Inflammatory macrophage treated with lipopolysaccharide for 1 hour (primary cell): ENCODE measurements at regions not wholly inside any gene's neighbourhood (a gene's known extent, or its start where the extent isn't known, plus 50 kb on each side); places are given as distances from the start of the nearest gene placed in this dataset.
"Not testable (repeated sequence)": the region's sequence is repeated elsewhere in the genome, so short reads cannot be mapped to it uniquely, and the experiment has no call there.

ENCODE experiments used
- DNase-seq, 2 donors: peaks; one replicate each; pipeline ENCODE4 v3.0.0-alpha.2; 2020 to 2022

DNA sequence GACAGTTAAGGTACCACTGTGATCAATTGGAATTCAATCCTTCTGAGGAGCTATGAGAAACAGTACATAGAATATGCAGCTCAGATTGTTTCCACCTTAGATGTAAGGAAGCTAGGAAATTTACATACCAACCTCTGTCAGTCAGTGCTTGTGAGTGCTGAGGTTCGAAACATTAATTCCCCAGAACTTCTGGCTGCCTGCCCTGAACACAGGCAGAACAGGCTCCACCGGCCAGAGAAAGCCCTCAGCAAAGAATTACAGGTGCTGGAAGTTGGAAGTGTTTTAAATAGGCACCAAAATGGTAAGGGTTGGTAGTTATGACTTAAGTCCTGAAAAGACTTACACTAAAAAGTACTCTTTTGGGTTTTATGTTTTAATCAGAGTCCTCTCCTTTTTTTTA lies 651.8 kb downstream of the C4orf33 start:
- no peak for DNase-seq

DNA sequence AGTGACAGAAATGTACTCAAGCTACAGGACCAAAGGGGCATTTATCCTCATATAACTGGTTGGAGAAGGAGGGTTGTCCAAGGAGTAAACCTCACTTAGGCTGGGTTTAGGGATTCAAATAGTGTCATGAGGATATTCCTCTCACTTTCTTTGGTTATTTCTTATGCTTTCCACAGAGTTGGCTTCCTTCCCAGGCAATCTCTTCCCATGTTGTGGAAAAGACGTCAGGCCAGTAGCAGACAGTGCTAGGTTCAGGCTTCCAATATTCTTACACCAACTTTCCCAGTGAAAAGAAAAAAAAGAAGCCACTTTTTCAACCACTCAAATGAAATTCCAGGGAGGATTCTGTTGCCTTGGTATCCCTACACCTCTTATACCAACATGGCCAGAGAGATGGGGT lies 653.0 kb downstream of the C4orf33 start:
- no peak for DNase-seq

DNA sequence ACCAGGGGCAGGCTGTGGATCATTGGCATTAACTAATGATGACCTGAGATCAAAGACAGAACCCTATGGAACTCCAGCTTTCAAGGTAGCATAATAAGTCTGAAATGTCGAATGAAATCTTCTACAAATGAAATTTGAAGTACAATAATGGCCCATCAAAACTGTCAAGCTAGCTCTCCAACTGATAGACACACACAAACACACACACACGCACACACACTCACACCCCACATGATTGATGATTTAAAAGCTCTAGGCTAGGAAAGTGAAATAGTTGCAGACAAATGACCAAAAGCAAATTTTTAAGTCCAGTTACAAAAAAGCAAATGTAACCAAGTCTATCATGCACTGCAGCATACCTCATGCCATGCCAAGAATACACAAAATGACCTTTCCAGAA lies 655.7 kb downstream of the C4orf33 start:
- no peak for DNase-seq

DNA sequence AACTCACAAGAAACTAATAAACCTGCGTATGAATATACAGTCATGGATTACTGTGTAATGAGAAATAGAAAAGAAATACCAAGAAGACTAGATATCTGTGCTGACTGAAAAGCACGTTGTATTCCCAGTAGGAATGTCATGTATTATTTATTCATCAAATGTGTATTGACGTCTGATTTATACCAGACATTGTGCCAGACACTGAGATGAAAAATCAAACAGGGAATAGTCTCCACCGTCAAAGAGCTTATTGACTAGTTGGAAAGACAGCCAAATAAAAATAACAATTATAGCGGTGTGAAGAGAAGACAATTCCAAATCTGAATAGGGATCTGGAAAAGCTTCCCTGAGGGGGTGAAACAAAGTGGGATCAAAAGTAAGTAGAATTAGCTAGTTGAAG lies 687.6 kb downstream of the C4orf33 start:
- no peak for DNase-seq

DNA sequence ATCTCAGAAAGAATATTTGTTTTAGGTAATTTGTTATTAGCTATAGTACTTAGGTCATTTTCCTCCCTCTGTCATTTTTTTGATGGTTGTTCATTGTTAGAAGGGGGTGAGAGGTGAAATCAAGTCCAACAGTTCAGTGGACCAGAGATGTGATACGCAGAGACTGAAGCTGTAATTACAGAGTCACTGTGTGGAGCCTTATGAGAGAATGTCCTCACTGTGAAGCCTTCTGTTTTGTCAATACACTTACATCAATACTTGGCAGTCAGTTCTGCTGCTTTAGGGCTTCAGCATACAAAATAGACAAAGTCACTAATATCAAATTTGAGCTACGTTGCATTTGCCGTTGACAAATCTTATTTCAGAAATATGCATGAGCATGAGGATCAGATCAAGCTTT lies 692.5 kb downstream of the C4orf33 start:
- no peak for DNase-seq

DNA sequence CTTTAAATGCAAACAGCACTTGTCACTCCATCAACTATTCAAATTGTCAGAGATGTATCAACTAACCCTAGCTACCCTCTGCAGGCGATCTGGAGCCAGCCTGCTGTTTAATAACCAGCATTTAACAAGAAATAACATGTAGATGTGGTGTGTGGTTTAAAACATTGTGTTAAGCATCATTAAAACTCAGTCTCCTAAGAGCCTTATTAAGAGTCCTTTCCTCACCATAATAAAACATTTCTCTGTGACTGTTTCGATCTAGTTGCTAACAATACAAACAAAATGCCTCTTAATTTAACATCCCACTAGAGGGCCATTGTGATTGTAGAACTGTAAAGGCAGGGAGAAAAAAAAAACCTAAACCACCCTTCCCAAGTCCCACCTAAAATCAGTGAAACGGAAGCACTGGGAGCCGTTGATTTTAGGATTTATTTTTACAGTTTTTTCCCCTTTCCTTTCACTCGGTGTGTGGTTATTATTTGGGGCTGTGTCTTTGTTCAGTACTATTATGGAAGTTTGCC lies 708.6 kb downstream of the C4orf33 start:
- no peak for DNase-seq

DNA sequence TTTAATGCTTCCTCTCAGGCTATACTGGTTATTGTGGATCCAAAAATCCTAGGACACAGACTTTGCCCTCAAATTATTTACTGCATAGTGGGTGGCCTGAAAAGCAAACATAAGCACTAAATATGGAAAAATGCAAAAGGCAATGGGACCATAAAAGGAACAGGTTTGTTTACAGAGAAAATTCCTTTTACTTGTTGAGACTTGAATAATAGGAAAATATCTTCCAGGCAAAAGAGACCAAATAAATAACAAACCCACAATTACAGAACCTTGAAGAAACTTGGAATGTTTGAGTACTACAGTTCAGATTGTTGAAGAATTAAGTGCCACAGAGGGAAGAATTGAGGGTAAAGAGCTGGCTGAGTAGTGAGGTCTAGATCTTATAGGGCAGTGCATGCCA lies 711.0 kb downstream of the C4orf33 start:
- no peak for DNase-seq

DNA sequence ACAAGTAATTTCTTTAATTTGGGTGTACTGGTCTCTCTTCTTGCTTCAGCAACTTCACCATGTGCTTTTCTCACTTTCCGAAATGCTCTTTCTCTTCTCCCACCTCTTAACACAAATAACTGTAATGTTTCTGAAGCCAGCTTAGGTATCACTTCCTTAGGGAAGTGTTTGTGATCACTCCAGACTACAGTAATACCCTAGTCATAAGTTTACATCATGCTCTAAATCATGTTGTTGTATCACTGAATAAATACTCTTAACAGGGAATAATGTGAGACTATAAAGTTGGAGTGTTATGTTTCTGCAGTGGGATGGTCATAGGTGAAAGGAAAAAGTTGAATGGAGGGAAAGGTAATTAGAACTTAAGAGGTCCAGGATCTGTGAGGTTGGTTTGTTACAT lies 712.3 kb downstream of the C4orf33 start:
- no peak for DNase-seq

DNA sequence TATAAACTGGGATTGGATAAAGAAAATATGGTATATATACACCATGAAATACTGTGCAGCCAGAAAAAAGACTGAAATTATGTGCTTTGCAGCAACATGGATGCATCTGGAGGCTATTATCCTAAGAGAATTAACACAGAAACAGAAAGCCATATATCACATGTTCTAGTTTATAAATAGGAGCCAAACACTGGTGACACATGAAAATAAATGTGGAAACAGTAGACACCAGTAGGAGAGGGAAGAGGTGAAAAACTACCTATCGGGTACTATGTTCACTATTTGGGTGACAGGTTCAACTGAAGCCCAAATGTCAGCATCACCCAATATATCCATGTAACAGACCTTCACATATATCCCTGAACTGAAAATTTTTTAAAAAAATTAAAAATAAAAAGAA lies 725.1 kb downstream of the C4orf33 start:
- DNase-seq, result no peak

DNA sequence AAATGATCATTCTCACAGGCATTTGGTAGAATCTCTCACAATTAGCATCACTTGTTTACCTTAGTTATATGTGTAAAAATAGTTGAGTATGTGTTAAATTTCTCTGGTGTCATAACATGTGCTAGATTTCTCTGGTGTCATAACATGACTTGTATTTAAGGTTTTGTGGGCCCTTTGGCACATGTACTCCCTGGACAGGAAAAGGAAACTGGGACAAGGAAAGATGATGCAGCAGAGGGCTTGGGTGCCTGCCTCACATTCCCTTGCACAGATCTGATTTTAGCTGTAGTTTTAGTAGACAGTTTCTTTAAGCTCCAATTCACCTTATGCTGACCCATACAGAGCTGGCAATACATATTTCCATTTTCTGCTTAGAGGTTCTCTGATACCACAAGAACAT lies 726.0 kb downstream of the C4orf33 start:
- DNase-seq, result no peak

DNA sequence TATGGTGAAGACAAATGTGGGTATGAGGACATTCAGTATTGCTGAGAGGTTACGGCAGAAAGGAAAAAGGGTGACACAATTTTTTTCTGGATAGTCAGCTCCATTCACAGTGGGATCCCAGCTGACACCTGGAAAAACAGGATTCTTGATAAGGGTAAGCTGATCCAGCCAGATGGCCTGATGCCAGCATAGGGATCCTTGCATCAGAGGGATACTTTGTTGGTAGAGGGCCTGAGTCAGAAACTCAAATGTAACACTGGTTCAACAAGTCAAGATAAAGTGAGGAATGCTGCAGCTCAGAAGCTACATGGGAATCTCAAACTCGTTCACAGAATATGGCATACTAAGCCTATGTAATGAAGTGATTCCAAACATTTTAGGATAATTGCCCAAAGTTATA lies 726.7 kb downstream of the C4orf33 start:
- DNase-seq, result no peak

DNA sequence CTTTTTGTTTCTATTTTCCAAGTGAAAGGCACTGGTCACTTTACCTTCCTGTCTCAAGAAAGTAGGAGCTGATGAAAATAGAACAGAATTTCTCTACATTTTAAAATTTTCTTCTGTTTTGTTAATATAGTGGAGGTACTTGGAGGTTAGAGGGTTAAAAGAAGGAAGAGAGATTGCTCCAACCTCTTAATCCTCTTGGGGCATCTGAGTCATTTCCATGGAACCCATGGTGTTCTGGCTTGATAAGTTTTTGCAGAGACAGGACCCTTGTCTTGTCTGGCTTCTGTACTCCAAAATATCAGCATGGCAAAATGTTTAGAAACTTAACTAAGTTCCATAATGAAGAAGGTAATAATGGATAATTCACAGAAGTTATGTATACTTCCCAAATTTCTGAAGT lies 727.2 kb downstream of the C4orf33 start:
- no peak for DNase-seq

DNA sequence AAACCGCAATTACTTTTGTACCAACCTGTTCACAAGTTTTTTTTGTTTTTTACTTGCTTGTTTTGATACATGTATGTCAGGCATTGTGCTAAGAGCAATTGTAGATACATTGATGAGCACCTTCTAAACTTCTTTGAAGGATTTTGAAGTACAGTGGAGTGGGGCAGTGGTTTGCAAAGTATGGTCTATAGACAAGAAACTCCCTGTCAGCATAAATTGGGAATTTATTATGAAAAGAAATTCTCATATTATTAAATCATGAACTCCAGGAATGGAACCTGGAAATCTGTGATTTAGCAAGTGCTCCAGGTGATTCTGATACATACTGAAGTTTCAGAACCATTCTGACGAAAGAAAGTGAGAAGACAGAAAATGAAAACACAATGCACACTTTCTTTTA lies 733.4 kb downstream of the C4orf33 start:
- DNase-seq, result no peak

DNA sequence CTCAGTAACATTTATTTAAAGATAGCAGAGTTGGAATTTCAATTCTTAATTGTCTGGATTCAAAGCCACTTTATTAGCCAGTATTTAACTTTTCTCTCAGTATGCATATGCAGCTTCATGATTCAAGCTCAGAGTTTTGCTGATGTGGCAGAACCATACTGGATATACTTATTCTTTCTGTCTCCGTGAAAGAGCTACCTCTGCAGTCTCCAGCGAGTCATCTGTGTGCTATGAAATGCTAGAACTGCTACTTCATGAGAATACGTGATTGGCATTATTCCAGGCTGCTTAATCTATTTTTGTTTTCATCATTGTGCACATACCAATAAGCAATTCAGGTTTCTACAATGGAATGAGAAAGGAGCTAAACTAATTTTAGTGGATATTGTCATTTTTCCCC lies 743.7 kb downstream of the C4orf33 start:
- DNase-seq, result no peak

DNA sequence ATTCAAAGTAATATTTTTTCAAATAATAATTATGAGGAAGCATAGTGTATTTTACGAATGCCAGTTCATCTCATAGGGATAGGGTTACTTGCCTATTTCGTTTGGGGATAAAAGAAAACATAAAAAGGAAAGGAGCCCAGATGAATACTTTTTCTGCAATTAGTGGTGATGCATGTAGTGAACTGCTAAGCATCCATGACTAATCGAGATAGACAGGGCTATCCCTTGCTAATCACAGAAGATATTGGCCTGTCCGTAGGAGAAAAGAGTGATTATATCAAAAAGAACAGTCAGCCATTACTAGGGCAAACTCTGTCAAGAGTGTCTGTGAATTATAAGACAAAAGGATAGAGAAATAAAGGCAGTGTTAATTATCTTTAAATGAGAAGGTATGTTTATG lies 746.1 kb downstream of the C4orf33 start:
- DNase-seq, result no peak

DNA sequence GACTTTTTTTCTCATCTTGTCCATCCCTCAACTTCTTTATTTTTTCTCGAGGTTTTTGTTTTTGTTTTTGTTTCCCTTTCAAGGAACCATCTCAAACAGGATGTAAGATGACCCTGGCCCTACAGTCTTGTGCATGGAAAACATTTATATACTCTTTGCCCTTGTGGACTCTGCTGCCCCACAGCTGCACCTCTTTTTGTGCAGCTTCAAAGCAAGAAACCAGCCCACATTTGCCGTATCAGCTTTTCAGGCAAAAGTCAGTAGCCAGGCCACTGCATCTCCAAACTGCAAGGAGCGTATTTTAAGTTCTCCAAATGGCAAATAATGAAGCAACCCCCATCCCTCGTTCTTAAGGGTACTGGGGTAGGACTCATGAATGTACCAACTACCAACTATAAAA lies 756.5 kb downstream of the C4orf33 start:
- no peak for DNase-seq

DNA sequence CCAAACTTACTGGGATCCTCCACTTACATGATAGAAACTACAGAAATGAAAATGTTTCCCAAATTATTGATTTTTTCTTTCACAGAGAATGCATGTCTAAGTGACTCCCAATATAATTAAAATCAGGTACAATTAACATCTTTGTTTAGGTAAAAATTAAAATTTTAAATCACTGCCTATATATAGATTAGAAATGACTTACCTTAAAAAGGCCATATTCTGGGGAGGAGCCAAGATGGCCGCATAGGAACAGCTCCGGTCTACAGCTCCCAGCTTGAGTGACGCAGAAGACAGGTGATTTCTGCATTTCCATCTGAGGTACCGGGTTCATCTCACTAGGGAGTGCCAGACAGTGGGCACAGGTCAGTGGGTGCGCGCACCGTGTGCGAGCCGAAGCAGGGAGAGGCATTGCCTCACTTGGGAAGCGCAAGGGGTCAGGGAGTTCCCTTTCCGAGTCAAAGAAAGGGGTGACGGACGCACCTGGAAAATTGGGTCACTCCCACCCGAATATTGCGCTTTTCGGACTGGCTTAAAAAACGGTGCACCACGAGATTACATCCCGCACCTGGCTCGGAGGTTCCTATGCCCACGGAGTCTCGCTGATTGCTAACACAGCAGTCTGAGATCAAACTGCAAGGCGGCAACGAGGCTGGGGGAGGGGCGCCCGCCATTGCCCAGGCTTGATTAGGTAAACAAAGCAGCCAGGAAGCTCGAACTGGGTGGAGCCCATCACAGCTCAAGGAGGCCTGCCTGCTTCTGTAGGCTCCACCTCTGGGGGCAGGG lies 757.9 kb downstream of the C4orf33 start:
- DNase-seq, result not testable (repeated sequence)

DNA sequence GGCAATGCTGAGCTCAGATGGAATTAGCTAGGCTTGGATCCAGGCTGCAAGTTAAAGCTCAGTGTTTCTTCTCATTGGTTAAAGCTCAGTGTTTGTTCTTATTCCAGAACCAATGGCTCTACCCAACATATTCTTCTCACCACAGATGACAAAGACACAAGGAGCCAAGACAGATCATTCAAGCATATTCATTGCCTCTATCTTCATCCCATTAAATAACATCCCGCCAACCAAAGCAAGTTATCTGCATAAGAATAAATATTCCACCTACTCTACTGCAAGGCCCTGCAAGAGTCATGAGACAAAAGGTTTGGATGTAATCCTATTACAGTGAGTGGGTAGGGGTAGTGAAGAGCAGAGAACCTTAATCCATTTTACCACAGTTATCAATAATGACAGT lies 766.5 kb downstream of the C4orf33 start:
- no peak for DNase-seq

DNA sequence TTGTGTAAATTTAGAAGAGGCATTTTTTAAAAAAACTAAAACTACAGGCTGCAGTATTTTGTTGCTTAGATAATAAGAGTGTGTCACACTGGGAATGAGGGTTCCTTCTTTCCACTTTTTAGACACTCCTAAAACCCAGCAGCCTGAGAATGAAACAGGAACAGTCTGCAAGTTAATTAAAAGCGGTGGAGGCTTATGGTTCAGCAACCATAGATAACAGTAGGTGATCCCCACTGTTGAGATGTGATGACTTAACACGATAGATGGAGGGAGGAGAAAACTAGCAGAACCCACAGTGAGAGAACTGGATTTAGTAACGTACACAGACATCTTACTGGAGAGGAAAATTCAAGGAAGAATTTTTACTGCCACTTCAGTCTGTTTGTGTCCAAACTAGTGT lies 767.3 kb downstream of the C4orf33 start:
- no peak for DNase-seq

DNA sequence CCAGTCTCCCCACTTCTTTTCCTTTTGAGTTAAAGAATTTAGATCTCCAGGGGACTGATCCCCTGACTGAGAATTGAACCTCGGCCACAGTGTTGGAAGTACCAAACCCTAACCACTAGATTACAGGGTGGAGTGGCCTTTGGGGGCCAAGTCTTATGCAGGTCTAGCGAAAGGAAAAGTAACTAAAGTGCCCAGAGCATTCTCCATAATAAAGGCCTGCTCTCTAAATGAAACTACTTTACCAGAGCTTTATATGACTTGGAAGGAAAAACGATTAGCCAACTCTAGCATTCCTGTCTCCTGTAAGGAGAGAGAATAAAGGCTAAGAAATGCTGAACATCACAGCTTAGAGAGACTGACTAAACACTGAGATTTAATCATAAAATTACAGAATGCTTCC lies 788.0 kb downstream of the C4orf33 start:
- DNase-seq, result no peak

DNA sequence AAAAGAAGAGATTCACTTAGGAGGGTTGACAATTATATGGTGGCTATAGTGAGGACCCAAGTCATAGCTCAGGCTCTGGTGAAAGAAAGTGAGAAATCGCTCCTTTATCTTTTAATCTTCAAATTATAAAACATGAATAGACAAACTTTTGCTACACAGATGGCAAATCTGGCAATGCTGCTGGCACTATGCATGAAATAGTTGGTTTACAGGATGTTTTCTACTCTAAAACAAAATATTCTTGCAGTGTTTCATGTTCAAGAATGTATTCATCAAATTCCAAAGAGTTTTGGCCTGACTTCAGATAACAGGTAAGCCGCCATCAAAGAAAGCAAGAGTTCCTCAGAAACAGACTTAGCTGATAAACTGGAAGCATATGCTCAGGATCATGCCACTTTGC lies 801.2 kb downstream of the C4orf33 start:
- DNase-seq, result no peak

DNA sequence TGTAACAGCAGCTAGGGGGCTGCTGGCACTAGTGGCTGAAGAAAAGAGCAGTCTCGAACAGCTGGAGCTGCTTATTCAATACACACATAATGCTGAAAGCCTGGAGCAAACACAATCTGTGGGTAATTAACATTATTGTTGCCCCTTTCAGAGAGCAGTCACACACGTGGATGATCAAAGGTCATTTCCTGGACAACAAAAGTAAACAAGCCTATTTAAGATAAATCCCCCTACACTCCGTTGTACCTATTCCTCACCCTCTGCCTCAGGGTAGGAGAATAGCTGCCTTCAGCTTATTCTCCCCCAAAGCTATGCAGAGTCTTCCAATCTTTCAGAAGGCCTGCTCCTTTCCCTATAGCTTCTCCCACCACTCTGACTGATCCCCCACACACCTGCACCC lies 803.9 kb downstream of the C4orf33 start:
- no peak for DNase-seq

DNA sequence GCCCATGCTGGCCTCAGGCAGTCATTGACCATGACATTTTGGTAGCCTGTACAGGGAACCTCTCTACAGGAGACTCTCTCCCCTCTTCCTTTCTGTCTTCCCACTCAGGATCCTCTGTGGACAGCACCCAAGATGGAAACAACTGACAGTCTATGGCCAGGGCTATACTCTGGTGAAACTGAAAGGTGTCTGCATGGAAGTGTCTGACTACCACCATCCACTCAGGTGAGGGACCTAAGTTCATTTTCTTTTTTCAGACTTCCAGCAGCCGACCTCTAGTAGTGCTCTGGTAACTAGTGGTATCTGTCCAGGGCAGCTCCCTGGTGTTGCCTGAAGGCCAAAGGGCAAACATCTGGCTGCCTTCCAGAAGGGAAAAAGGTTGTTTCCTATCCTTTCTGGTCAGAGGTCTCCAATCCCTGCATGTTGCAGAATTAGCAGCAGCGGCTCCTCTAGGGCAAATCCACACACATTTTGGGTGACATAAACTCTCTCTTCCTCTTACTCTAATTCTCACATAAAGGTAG lies 804.5 kb downstream of the C4orf33 start:
- no peak for DNase-seq

DNA sequence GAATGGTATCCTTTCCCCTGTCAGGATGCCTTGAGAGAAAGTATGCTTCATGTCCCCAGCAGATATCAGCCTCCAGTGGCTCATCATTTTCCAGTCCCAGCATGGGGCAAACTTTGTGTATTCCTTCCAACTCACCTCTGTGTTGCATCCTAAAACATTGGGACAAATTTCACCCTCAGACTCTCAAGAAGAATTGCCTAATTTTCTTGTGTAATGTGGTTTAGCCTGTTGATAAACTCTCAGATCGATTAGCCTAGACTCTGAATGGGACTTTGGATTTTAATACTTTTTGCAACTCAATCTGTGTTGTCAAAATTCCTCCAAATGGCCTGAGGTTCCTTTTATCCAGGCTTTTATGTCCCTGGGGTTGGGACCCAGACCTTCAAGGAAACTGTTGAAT lies 805.3 kb downstream of the C4orf33 start:
- DNase-seq, result no peak

DNA sequence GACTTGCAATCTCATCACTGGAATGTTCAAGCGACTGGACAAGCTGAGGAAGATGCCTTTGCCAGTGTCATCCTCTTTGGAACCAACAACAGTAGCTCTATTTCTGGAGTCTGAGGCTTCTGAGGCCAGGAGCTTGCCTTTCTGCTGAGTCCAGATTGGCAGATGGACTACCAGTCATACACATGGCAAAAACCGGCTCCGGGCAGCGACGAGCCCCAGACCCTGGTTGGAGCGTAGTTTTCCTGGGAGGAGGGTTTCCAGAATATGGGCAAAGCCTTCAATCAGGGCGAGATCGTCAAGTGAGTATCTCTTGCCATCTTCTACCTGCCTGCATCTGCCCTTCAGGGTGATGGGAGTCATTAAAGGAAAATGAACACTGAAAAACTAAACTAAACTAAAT lies 807.9 kb downstream of the C4orf33 start:
- no peak for DNase-seq
